WTC11 (cell line): ENCODE measurements at regions not wholly inside any gene's neighbourhood (a gene's known extent, or its start where the extent isn't known, plus 50 kb on each side); places are given as distances from the start of the nearest gene placed in this dataset.

Source experiments
- JAZF1 ChIP-seq: fragments of 250-450 bp; sonication (Bioruptor Pico); IDR thresholded peaks from 2 replicates; pipeline ENCODE4 v1.9.0; 2021; ENCODE audit warnings: moderate library complexity, mild to moderate bottlenecking, inconsistent platforms
- NFYB ChIP-seq: sonication (generic); formaldehyde crosslinking; conservative IDR thresholded peaks from 2 replicates; pipeline ENCODE4 v1.8.0; 2022; ENCODE audit warnings: low read depth, missing genetic modification reagents
- TCF7 ChIP-seq: sonication (generic); formaldehyde crosslinking; IDR thresholded peaks from 2 replicates; pipeline ENCODE4 v1.8.0; 2022; ENCODE audit warnings: mild to moderate bottlenecking, low read depth, missing genetic modification reagents, moderate library complexity
- TF ChIP-seq, protein P1 (sequence below): fragments of 200-600 bp; IDR thresholded peaks from 2 replicates; pipeline ENCODE4 v1.8.0; 2022; ENCODE audit warnings: antibody characterized with exemption

DNA sequence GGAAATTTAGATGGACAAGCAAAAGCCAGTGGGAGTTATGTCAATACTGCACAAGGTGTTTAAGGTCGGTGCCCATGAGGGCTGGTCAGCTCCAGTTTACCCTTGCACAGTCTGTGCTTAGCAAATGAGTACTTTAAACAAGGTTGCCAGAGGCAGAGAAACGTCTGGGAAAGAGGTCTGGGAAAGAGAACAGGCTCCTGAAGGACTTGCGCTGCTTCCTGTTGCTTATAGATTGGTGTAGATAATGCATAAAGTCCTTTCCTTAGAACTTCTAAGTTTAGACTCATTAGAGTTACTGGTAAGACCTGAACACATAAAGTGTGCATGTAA lies 162.6 kb upstream of the P2RY1 start:
- no peak for TF ChIP-seq NFYB
- TF ChIP-seq TCF7: no peak
- no peak for TF ChIP-seq JAZF1 (CRISPR knock-in tag)
- TF ChIP-seq, protein P1, sequence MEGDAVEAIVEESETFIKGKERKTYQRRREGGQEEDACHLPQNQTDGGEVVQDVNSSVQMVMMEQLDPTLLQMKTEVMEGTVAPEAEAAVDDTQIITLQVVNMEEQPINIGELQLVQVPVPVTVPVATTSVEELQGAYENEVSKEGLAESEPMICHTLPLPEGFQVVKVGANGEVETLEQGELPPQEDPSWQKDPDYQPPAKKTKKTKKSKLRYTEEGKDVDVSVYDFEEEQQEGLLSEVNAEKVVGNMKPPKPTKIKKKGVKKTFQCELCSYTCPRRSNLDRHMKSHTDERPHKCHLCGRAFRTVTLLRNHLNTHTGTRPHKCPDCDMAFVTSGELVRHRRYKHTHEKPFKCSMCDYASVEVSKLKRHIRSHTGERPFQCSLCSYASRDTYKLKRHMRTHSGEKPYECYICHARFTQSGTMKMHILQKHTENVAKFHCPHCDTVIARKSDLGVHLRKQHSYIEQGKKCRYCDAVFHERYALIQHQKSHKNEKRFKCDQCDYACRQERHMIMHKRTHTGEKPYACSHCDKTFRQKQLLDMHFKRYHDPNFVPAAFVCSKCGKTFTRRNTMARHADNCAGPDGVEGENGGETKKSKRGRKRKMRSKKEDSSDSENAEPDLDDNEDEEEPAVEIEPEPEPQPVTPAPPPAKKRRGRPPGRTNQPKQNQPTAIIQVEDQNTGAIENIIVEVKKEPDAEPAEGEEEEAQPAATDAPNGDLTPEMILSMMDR: no peak
